IMR-90 (cell line): ENCODE measurements at regions not wholly inside any gene's neighbourhood (a gene's known extent, or its start where the extent isn't known, plus 50 kb on each side); places are given as distances from the start of the nearest gene placed in this dataset.

Experiments
- ATAC-seq: fragments of 200-7000 bp; cut with Tn5 transposase; 2 replicates; pipeline ENCODE4 v1.9.1; 2020; ENCODE audit warnings: low read depth, mild to moderate bottlenecking, moderate library complexity
- BruUV-seq: library from RNA; stranded (reverse); fragments of 400-500 nt; replicated peaks from 2 replicates; lab custom pipeline; 2021; lab: Mats Ljungman, UMichigan
- CTCF ChIA-PET: fragments of 300-600 bp; formaldehyde crosslinking; extraction: SDS; loops from one replicate; lab custom pipeline; 2021; ENCODE audit warnings: antibody characterized with exemption; lab: Yijun Ruan, JAX
- POLR2A ChIA-PET: fragments of 300-600 bp; sonication (Branson Sonifier 250); formaldehyde crosslinking; loops from one replicate; lab custom pipeline; 2022; ENCODE audit warnings: antibody characterized with exemption; ENCODE audit not compliant: unreplicated experiment; lab: Charles Lee
- DNase-seq: peaks from one replicate; pipeline ENCODE4 v3.0.0; 2013
- H2AFZ ChIP-seq: replicated peaks from 2 replicates; pipeline ENCODE3; 2013; ENCODE audit warnings: low read length, mild to moderate bottlenecking; ENCODE audit not compliant: poor library complexity
- H2AK5ac ChIP-seq: 2 replicates; pipeline ENCODE4 v1.6.1; 2013; ENCODE audit warnings: low read depth, low read length, inconsistent platforms
- H2AK9ac ChIP-seq: replicated peaks from 2 replicates; pipeline ENCODE3; 2013; ENCODE audit warnings: mild to moderate bottlenecking, low read depth, low read length, moderate library complexity; ENCODE audit not compliant: poor library complexity
- H2BK120ac ChIP-seq: 2 replicates; pipeline ENCODE4 v1.6.1; 2013; ENCODE audit warnings: low read depth, low read length, inconsistent platforms
- H2BK15ac ChIP-seq: 3 replicates; pipeline ENCODE4 v1.6.1; 2013; ENCODE audit warnings: low read depth, low read length, inconsistent platforms
- H2BK20ac ChIP-seq: 2 replicates; pipeline ENCODE4 v1.6.1; 2013; ENCODE audit warnings: low read depth, mild to moderate bottlenecking, inconsistent platforms, low read length, moderate library complexity
- H2BK5ac ChIP-seq: 2 replicates; pipeline ENCODE4 v1.6.1; 2013; ENCODE audit warnings: mild to moderate bottlenecking, low read depth, low read length, inconsistent platforms; ENCODE audit not compliant: poor library complexity, severe bottlenecking
- H3K14ac ChIP-seq: replicated peaks from 2 replicates; pipeline ENCODE4 v1.6.1; 2013; ENCODE audit warnings: low read depth, low read length, inconsistent platforms
- H3K18ac ChIP-seq: 2 replicates; pipeline ENCODE4 v1.6.1; 2013; ENCODE audit warnings: low read depth, low read length, control low read depth
- H3K23ac ChIP-seq: 2 replicates; pipeline ENCODE4 v1.6.1; 2013; ENCODE audit warnings: low read depth, low read length, inconsistent platforms
- H3K27ac ChIP-seq: 2 replicates; pipeline ENCODE4 v1.5.1; 2013; ENCODE audit warnings: mild to moderate bottlenecking, control low read depth, low read length; ENCODE audit not compliant: insufficient read depth
- H3K27me3 ChIP-seq: 2 replicates; pipeline ENCODE4 v1.6.1; 2013; ENCODE audit warnings: low read length; ENCODE audit not compliant: control insufficient read depth, insufficient read depth
- H3K36me3 ChIP-seq: 2 replicates; pipeline ENCODE4 v1.6.1; 2013; ENCODE audit warnings: low read length, mixed read lengths; ENCODE audit not compliant: control insufficient read depth, insufficient read depth
- H3K4ac ChIP-seq: 2 replicates; pipeline ENCODE4 v1.6.1; 2013; ENCODE audit warnings: low read depth, low read length, inconsistent platforms
- H3K4me1 ChIP-seq: 2 replicates; pipeline ENCODE4 v1.6.1; 2013; ENCODE audit warnings: low read length, mixed read lengths; ENCODE audit not compliant: control insufficient read depth, insufficient read depth
- H3K4me2 ChIP-seq: 2 replicates; pipeline ENCODE4 v1.6.1; 2013; ENCODE audit warnings: low read depth, mild to moderate bottlenecking, control low read depth, low read length, moderate library complexity
- H3K4me3 ChIP-seq: 2 replicates; pipeline ENCODE4 v1.5.1; 2013; ENCODE audit warnings: low read depth, mild to moderate bottlenecking, control low read depth, low read length, moderate library complexity; ENCODE audit not compliant: insufficient read depth
- H3K56ac ChIP-seq: 2 replicates; pipeline ENCODE4 v1.6.1; 2013; ENCODE audit warnings: low read length, inconsistent platforms; ENCODE audit not compliant: insufficient read depth; ENCODE audit errors: extremely low read depth
- H3K79me1 ChIP-seq, 2 experiments: 2 replicates each; pipeline ENCODE4 v1.6.1; 2013; ENCODE audit warnings: low read length in 2 of 2, inconsistent platforms in 1 of 2, low read depth in 1 of 2
- H3K9ac ChIP-seq: 2 replicates; pipeline ENCODE4 v1.6.1; 2013; ENCODE audit warnings: low read depth, low read length, control low read depth
- H3K9me1 ChIP-seq: 2 replicates; pipeline ENCODE4 v1.6.1; 2013; ENCODE audit warnings: low read length, inconsistent platforms; ENCODE audit not compliant: insufficient read depth
- H3K9me3 ChIP-seq: 2 replicates; pipeline ENCODE4 v1.6.1; 2013; ENCODE audit warnings: low read length; ENCODE audit not compliant: control insufficient read depth, insufficient read depth
- H4K20me1 ChIP-seq: 2 replicates; pipeline ENCODE4 v1.6.1; 2013; ENCODE audit warnings: low read length, inconsistent platforms; ENCODE audit not compliant: insufficient read depth
- H4K5ac ChIP-seq: 2 replicates; pipeline ENCODE4 v1.6.1; 2013; ENCODE audit warnings: mild to moderate bottlenecking, low read depth, low read length, control low read depth
- H4K8ac ChIP-seq, 2 experiments: 2 replicates each; pipeline ENCODE4 v1.6.1; 2013; ENCODE audit warnings: low read depth in 2 of 2, low read length in 2 of 2, control low read depth in 1 of 2, inconsistent platforms in 1 of 2
- H4K91ac ChIP-seq: 2 replicates; pipeline ENCODE4 v1.6.1; 2013; ENCODE audit warnings: low read depth, low read length, inconsistent platforms; ENCODE audit not compliant: insufficient read depth
- BHLHE40 ChIP-seq: fragments of 150-350 bp; IDR thresholded peaks from 2 replicates; pipeline ENCODE4 v1.6.1; 2016; ENCODE audit warnings: mild to moderate bottlenecking, low read depth, low read length
- CEBPB ChIP-seq: IDR thresholded peaks from 2 replicates; pipeline ENCODE4 v1.6.1; 2012; ENCODE audit warnings: low read depth, low read length, improper control_type of control experiment
- CHD1 ChIP-seq: IDR thresholded peaks from 2 replicates; pipeline ENCODE4 v1.6.1; 2012; ENCODE audit warnings: low read depth, low read length, improper control_type of control experiment
- CTCF ChIP-seq: conservative IDR thresholded peaks from 2 replicates; pipeline ENCODE4 v1.5.1; 2012; ENCODE audit warnings: mild to moderate bottlenecking, low read depth, low read length, improper control_type of control experiment
- ELK1 ChIP-seq: fragments of 150-350 bp; IDR thresholded peaks from 2 replicates; pipeline ENCODE4 v1.6.1; 2016; ENCODE audit warnings: low read depth, mild to moderate bottlenecking, low read length, moderate library complexity, borderline replicate concordance
- FOS ChIP-seq: fragments of 150-350 bp; IDR thresholded peaks from 2 replicates; pipeline ENCODE4 v1.6.1; 2016; ENCODE audit warnings: low read depth, low read length
- MAFK ChIP-seq: IDR thresholded peaks from 2 replicates; pipeline ENCODE4 v1.6.1; 2012; ENCODE audit warnings: low read depth, low read length, improper control_type of control experiment
- MAZ ChIP-seq: IDR thresholded peaks from 2 replicates; pipeline ENCODE4 v1.6.1; 2012; ENCODE audit warnings: low read depth, mild to moderate bottlenecking, low read length, improper control_type of control experiment, moderate library complexity, borderline replicate concordance
- NFE2L2 ChIP-seq: fragments of 150-350 bp; IDR thresholded peaks from 2 replicates; pipeline ENCODE4 v1.6.1; 2016; ENCODE audit warnings: low read depth, mild to moderate bottlenecking, low read length
- POLR2A ChIP-seq: IDR thresholded peaks from 2 replicates; pipeline ENCODE4 v1.6.1; 2012; ENCODE audit warnings: mild to moderate bottlenecking, low read depth, low read length
- RCOR1 ChIP-seq: IDR thresholded peaks from 2 replicates; pipeline ENCODE4 v1.6.1; 2012; ENCODE audit warnings: mild to moderate bottlenecking, low read length, improper control_type of control experiment; ENCODE audit not compliant: insufficient replicate concordance
- RFX5 ChIP-seq: IDR thresholded peaks from 2 replicates; pipeline ENCODE4 v1.8.0; 2012; ENCODE audit warnings: low read depth, mild to moderate bottlenecking, low read length, moderate library complexity
- SMC3 ChIP-seq: fragments of 150-350 bp; IDR thresholded peaks from 2 replicates; pipeline ENCODE4 v1.6.1; 2016; ENCODE audit warnings: low read depth, mild to moderate bottlenecking, antibody characterized with exemption, low read length, moderate library complexity
- USF2 ChIP-seq: fragments of 150-350 bp; IDR thresholded peaks from 2 replicates; pipeline ENCODE4 v1.6.1; 2017; ENCODE audit warnings: mild to moderate bottlenecking, antibody characterized with exemption, low read length, low read depth
- WGBS, 2 experiments: methylation state at CpG; one replicate each; pipeline versions ENCODE4 v1.1.5 to v1.1.7; 2013; ENCODE audit warnings: missing lambda C conversion rate in 2 of 2; ENCODE audit not compliant: insufficient read length in 1 of 2; ENCODE audit errors: extremely low coverage in 2 of 2; 5-methylcytosine and 5-hydroxymethylcytosine counted together
- dilution Hi-C: fragments of 300-500 bp; cut with HindIII; formaldehyde crosslinking; loops from one replicate; pipeline ENCODE4 v1.14.3; 2018; ENCODE audit warnings: low sequenced_read_pairs; ENCODE audit not compliant: unreplicated experiment
- in situ Hi-C: fragments of 300-500 bp; cut with MboI; formaldehyde crosslinking; loops from 3 replicates; pipeline ENCODE4 v1.14.3; 2019; ENCODE audit warnings: low sequenced_read_pairs, inconsistent platforms, mixed read lengths
- intact Hi-C: fragments of 100-400 bp; cut with micrococcal nuclease; formaldehyde crosslinking; loops from 2 replicates; pipeline ENCODE4 v1.10.0; 2022

- Histone ChIP-seq H4K20me1 (no peaks in the 10 kb centered on the region), H3K18ac (no peak overlapping the region), H2BK120ac (no peak overlapping the region), H3K79me1 (no peaks in the 10 kb centered on the region), H3K56ac (no peak overlapping the region), H4K8ac (no peak overlapping the region), H3K9me1 (no peaks in the 10 kb centered on the region), H3K4me3 (no peak overlapping the region), H3K27ac (no peak overlapping the region), H3K9me3 (peaks cover 9% of the 10 kb centered on the region), H4K91ac (no peak overlapping the region), H4K5ac (no peak overlapping the region), H2BK15ac (no peak overlapping the region), H3K4ac (no peak overlapping the region), H3K14ac (no peak overlapping the region), H3K23ac (no peak overlapping the region), H3K9ac (no peak overlapping the region), H3K4me1 (no peaks in the 10 kb centered on the region), H2AK5ac (no peak overlapping the region), H2BK20ac (no peak overlapping the region), H2AFZ (no peak overlapping the region), H3K4me2 (no peak overlapping the region), H3K27me3 (no peaks in the 10 kb centered on the region), H3K36me3 (no peaks in the 10 kb centered on the region), H2AK9ac (no peak overlapping the region), H2BK5ac (no peak overlapping the region)
- DNase-seq: no peak
- ChIA-PET POLR2A (no interaction called here), CTCF (no interaction called here)
- TF ChIP-seq MAFK (no peak), MAZ (no peak), FOS (no peak), CTCF (no peak), NFE2L2 (no peak), USF2 (no peak), RFX5 (no peak), ELK1 (no peak), CEBPB (no peak), POLR2A (no peak), SMC3 (no peak), RCOR1 (no peak), BHLHE40 (no peak), CHD1 (no peak)
- ATAC-seq: no peak
- in situ Hi-C loops: no loop called here
- dilution Hi-C loops: no loop called here
- BruUV-seq: no TSS peak
- intact Hi-C loops: no loop called here
- no CpG with 5 or more reads among the region's 2 CpGs for WGBS, 2 experiments
Observed at GRCh38 chr9:8033794-8034193, 234.2 kb upstream of the DMAC1 start.
